NT2/D1 (cell line): ENCODE measurements at regions not wholly inside any gene's neighbourhood (a gene's known extent, or its start where the extent isn't known, plus 50 kb on each side); places are given as distances from the start of the nearest gene placed in this dataset.

ENCODE experiments used
- DNase-seq: peaks from one replicate; pipeline ENCODE4 v3.0.0-alpha.2; 2011; ENCODE audit warnings: low read depth, low spot score
- H3K27me3 ChIP-seq: 2 replicates; pipeline ENCODE4 v1.6.0; 2011; ENCODE audit warnings: mild to moderate bottlenecking; ENCODE audit not compliant: insufficient read length, insufficient read depth
- H3K36me3 ChIP-seq: 2 replicates; pipeline ENCODE4 v1.6.1; 2011; ENCODE audit warnings: mild to moderate bottlenecking, low read length, mixed read lengths; ENCODE audit not compliant: insufficient read depth, insufficient read length
- H3K4me1 ChIP-seq: 2 replicates; pipeline ENCODE4 v1.5.1; 2011; ENCODE audit not compliant: insufficient read depth, insufficient read length
- H3K4me3 ChIP-seq: 2 replicates; pipeline ENCODE4 v1.5.1; 2011; ENCODE audit warnings: low read depth; ENCODE audit not compliant: insufficient read length
- H3K9ac ChIP-seq: 2 replicates; pipeline ENCODE4 v1.6.0; 2011; ENCODE audit warnings: low read depth; ENCODE audit not compliant: insufficient read length
- H3K9me3 ChIP-seq: 2 replicates; pipeline ENCODE4 v1.5.1; 2011; ENCODE audit warnings: mild to moderate bottlenecking, low read length; ENCODE audit not compliant: insufficient read depth
- SUZ12 ChIP-seq: IDR thresholded peaks from 2 replicates; pipeline ENCODE4 v1.6.1; 2011; ENCODE audit not compliant: insufficient read length, insufficient read depth; ENCODE audit errors: extremely low read depth
- YY1 ChIP-seq: IDR thresholded peaks from 2 replicates; pipeline ENCODE4 v1.6.1; 2011; ENCODE audit not compliant: insufficient read length, insufficient read depth
- ZNF274 ChIP-seq: IDR thresholded peaks from 2 replicates; pipeline ENCODE4 v1.6.1; 2011; ENCODE audit warnings: mild to moderate bottlenecking, low read depth, low read length

GRCh38 chr12:53849113-53849512, 89.5 kb upstream of the HOXC13 start:
- Histone ChIP-seq H3K4me1 (no peaks in the 10 kb centered on the region), H3K36me3 (no peaks in the 10 kb centered on the region), H3K9ac (no peak overlapping the region), H3K27me3 (no peaks in the 10 kb centered on the region), H3K9me3 (no peaks in the 10 kb centered on the region), H3K4me3 (no peak overlapping the region)
- no peak for TF ChIP-seq SUZ12
- no peak for TF ChIP-seq ZNF274
- TF ChIP-seq YY1: no peak
- no peak for DNase-seq

GRCh38 chr12:53849656-53850055, 89.0 kb upstream of the HOXC13 start:
- Histone ChIP-seq H3K9ac (no peak overlapping the region), H3K27me3 (no peaks in the 10 kb centered on the region), H3K4me3 (no peak overlapping the region), H3K4me1 (no peaks in the 10 kb centered on the region), H3K36me3 (no peaks in the 10 kb centered on the region), H3K9me3 (no peaks in the 10 kb centered on the region)
- TF ChIP-seq ZNF274: no peak
- no peak for TF ChIP-seq SUZ12
- TF ChIP-seq YY1: no peak
- no peak for DNase-seq

DNA sequence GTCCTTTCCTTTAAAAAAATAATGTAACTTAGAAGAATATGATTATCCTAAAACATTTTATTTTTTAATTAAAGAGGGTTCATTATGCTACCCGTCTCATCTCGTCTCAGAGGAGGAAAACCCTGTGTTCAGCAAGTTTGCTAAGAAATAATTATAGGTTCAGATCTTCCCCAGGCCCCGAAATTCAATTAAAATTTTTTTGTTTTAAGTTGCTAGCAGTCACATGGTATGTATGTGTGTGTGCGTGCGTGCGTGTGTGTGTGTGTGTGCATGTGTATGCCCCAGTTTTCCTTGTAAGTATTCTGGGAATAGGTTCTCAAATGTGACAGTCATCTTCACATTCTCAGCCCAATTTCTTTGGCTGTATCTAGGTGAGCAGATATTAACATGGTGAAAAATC, 86.6 kb upstream of the HOXC13 start:
- DNase-seq: no peak
- TF ChIP-seq SUZ12 (no peak), ZNF274 (no peak), YY1 (no peak)
- no peaks in the 10 kb centered on the region for H3K36me3 ChIP-seq
- H3K4me3 ChIP-seq: no peak overlapping the region
- no peaks in the 10 kb centered on the region for H3K4me1 ChIP-seq
- no peaks in the 10 kb centered on the region for H3K9me3 ChIP-seq
- no peaks in the 10 kb centered on the region for H3K27me3 ChIP-seq
- no peak overlapping the region for H3K9ac ChIP-seq

GRCh38 chr12:53852992-53853391, 85.6 kb upstream of the HOXC13 start:
- H3K4me3 ChIP-seq: no peak overlapping the region
- no peak overlapping the region for H3K9ac ChIP-seq
- no peaks in the 10 kb centered on the region for H3K9me3 ChIP-seq
- no peaks in the 10 kb centered on the region for H3K27me3 ChIP-seq
- no peaks in the 10 kb centered on the region for H3K36me3 ChIP-seq
- no peak for DNase-seq
- TF ChIP-seq ZNF274 (no peak), SUZ12 (no peak), YY1 (no peak)
- no peaks in the 10 kb centered on the region for H3K4me1 ChIP-seq

DNA sequence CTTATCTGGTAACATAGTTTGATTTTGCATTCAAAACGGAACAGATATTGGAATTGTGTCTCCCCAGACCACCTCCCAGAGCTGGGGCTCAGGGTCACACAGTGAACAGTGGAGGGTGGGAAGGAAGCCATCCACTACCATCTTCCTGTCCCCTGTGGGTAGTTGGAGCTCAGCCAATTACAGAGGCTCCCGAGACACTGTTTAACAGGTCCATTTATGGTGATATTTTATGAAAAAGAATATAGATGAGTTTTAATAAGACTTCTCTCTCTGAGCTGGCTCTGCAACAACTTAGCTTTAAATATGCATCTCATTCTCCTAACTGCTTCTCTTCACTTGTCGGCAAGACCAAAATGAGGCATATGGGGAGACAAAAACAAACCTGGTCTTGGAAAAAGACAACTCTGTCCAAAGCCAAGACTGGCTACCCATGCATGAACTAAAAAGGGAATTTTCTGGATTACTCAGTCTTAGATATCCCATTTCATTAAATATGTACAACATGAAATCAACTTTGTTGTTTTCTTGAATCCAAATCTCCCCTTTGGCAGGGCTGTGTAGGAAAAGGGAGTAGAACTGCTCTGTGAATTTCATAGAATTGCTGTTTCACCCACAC, 83.8 kb upstream of the HOXC13 start:
- DNase-seq: no peak
- H3K36me3 ChIP-seq: no peaks in the 10 kb centered on the region

GRCh38 chr12:53856132-53856531, 82.5 kb upstream of the HOXC13 start:
- H3K27me3 ChIP-seq: no peaks in the 10 kb centered on the region
- H3K4me3 ChIP-seq: no peak overlapping the region
- H3K9me3 ChIP-seq: no peaks in the 10 kb centered on the region
- TF ChIP-seq YY1: no peak
- TF ChIP-seq ZNF274: no peak
- no peak for TF ChIP-seq SUZ12
- H3K36me3 ChIP-seq: no peaks in the 10 kb centered on the region
- no peak overlapping the region for H3K9ac ChIP-seq
- no peaks in the 10 kb centered on the region for H3K4me1 ChIP-seq
- DNase-seq: no peak

More for the DNA sequence above, 83.8 kb upstream of the HOXC13 start:
- H3K9me3 ChIP-seq: no peaks in the 10 kb centered on the region
- no peaks in the 10 kb centered on the region for H3K4me1 ChIP-seq
- H3K4me3 ChIP-seq: no peak overlapping the region
- H3K9ac ChIP-seq: no peak overlapping the region
- TF ChIP-seq YY1: no peak
- TF ChIP-seq SUZ12: no peak
- TF ChIP-seq ZNF274: no peak
- H3K27me3 ChIP-seq: no peaks in the 10 kb centered on the region

DNA sequence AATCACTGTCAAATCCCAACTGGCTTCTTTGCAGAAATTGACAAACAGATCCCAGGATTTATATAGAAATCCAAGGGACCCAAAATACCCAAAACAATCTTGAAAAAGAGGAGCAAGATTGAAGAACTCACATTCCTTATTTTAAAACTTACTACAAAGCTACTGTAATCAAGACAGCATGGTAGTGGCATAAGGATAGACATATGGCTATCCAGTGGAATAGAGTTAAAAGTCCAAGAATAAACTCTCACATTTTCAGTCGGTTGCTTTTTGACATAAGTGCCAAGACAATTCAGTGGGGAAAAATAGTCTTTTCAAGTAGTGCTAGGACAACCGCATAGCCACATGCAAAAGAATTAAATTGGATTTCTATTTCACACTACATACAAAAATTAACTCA, 81.0 kb upstream of the HOXC13 start:
- H3K4me1 ChIP-seq: no peaks in the 10 kb centered on the region
- TF ChIP-seq SUZ12 (no peak), ZNF274 (no peak), YY1 (no peak)
- no peaks in the 10 kb centered on the region for H3K9me3 ChIP-seq
- no peaks in the 10 kb centered on the region for H3K27me3 ChIP-seq
- DNase-seq: no peak
- H3K36me3 ChIP-seq: no peaks in the 10 kb centered on the region
- H3K4me3 ChIP-seq: no peak overlapping the region
- H3K9ac ChIP-seq: no peak overlapping the region
